ENCODE measurements at regions not wholly inside any gene's neighbourhood (a gene's known extent, or its start where the extent isn't known, plus 50 kb on each side); places are given as distances from the start of the nearest gene placed in this dataset.

DNA sequence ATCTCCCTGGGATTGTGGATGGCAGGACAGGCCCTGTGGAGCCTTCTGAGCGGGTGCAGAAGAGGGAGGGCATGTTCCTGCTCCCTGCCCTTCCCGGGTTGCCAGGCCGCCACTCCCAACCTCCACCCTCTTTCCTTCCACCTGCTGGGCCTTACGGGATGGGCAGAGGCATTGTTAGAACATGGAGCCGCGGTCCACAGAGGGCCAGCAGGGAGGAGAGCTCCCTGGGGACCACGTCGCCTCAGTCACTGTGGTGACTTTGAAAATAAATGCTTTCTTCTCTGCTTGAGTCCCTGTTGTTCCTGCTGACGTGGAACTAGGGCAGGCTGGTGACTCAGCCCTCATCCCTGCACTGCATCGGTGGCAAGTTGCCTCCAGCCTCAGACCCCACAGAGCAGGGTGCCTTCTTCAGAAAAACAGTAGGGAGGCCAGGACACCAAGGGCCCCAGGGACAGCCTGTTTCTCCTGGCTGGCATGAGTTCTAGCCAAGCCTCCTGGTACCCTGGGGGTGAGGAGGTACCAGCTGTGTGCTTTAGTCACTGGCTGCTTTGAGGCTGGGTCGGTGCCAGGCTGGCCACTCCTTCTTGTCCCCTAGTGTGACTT, 224.9 kb downstream of the SEC14L1 start:
- no peak for DNase-seq

DNA sequence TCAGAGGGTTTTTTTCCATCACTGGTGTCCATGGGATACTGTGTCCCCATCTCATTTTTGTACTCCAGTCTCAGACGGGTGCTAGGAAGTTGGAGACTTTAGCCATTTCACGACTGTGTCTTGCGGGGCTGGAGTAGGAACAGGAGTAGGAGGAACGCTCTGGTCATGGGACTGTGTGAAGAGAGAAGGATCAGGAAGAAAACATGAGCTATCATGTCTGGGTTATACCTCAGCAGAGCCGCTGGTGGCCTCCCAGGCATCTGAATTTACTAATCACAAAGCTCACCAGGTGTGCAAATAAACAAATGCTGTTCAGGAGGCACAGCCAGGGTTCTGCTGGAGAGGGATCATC, 225.4 kb downstream of the SEC14L1 start:
- DNase-seq = no peak

DNA sequence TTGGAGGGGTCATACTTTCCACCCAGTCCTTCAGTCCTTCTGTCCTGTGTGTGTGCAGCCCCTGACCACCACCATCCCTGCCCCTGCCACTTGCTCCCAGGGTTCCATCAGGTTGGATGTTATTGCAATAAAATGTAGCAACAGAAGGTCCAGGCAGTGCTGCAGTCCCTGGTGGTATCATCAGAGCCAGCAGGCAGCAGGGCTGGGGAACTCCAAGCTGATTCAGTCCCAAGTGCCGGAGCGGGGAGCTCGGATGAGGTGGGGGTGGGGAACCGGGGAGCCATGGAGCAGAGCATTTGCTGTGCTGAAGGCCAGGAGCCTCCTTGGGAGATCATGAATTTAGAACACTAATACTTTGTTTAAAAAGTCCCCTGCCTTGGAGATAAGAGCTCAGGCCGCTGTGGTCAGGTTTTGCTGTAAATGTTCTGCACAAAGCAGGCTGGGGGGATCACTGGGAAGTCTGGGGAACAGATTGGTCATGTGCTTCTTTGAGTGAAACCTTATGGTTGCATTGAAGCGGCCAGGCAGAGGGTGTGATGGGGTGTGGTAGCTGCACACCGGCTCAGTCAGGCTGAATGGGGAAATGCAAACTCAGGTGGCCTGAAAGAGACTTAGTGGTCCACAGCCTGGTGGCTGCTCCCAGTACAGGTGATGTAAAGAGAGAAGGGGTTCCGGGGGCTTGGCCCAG, 225.9 kb downstream of the SEC14L1 start:
- no peak for DNase-seq

DNA sequence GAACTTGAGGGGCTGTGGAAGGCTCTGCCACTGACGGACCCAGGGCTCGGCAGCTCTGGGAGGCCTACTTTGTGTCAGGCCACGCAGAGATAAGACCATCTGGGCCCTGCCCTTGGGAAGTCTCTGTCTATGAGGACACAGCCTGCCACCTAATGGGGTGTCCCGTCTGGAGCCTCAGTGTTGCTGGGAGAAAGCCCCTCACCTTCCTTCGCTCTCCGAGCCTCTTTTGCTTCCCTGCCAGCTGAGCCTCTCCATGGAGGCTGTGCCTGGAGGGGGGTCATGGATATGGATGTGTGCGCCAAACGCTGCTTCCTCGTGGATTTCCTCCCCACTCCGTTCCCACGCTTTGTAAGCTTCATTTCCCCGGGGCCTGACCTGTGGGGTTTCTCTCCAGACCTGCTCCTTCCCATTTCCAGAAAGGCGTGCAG, 228.8 kb downstream of the SEC14L1 start:
- no peak for DNase-seq

DNA sequence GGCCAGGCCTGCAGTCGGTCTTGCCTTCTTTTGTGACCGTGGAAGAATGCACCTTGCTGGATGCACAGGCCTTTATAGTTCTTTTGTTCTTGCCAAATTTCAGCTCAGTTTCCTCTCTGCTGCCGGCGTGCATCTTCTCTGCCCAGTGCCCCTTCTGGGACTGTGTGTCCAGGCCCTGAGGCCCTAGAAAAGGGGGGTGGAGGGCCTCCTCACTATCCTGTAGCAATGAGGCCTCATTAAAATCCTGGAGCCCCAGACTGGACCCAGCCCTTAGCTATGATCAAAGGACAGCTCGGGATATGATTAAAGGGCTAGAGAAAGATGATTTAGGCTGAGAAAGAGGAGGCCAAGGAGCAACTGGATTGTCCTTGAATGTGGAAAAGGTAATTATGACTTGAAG, 229.8 kb downstream of the SEC14L1 start:
- DNase-seq = no peak

DNA sequence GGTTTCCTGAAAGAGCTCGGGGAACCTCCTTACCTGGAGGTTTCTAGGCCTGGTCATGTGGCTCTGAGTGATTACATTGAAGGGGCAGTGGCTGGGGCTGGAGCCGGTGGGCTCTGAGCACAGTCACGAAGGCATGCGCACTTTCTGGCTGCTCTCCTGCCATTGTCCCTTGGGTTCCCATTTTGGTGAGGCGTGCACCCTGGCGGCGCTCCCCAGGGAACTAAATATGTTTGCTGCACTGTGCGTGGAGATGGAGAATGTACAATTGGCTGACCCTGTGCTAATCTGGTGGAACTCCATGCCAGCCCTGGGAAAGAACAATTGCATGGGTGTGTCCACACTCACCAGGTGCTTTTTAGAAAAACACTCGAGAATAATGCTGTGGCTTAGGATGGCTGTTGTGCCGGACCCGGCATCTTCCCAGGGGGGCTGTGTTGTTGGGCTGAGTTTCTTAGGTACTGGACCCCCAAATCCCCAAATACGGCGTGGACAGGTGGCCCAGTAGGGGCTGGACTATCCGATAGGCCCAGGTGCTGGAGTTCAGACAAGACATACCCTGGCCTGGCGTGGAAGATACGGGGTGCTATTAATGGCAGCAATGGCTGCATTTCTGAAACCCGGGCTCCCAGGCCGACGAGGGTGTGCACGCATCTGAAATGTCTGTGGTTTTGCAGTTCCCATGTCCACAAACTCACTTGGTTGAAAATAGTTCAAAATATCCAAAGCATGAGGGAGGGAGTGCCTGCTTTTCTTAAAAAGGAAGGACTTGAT, 230.5 kb downstream of the SEC14L1 start:
- no peak for DNase-seq

DNA sequence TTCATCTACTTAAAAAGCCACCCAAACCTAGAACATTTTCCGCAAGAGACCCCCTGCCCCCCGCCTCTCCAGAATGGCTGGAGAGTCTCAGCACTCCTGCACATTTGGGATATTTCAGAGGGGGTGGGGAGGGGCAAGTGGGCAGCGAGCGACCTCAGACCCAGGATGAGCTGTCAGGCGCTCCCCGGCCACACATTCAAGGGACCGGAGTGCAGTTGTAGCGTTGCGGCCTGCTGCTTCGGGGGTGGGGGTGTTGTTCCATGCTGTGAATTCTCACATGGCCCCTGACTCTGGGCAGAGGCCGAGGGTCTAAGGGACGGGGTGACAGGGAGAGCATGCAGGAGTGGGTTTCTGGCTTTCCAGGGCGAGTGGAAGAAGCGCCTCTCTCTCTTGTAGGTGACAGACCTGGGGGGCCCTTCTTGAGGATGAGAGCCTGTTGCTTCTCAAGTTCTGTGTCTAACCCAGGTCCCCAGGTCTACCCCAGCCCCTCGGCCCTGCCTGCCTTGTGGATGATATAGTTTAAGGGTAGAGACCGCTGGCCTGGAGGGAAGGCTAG, 231.2 kb downstream of the SEC14L1 start:
- peak in 2 of 6 experiments; percentile 36 to 64 for DNase-seq

DNA sequence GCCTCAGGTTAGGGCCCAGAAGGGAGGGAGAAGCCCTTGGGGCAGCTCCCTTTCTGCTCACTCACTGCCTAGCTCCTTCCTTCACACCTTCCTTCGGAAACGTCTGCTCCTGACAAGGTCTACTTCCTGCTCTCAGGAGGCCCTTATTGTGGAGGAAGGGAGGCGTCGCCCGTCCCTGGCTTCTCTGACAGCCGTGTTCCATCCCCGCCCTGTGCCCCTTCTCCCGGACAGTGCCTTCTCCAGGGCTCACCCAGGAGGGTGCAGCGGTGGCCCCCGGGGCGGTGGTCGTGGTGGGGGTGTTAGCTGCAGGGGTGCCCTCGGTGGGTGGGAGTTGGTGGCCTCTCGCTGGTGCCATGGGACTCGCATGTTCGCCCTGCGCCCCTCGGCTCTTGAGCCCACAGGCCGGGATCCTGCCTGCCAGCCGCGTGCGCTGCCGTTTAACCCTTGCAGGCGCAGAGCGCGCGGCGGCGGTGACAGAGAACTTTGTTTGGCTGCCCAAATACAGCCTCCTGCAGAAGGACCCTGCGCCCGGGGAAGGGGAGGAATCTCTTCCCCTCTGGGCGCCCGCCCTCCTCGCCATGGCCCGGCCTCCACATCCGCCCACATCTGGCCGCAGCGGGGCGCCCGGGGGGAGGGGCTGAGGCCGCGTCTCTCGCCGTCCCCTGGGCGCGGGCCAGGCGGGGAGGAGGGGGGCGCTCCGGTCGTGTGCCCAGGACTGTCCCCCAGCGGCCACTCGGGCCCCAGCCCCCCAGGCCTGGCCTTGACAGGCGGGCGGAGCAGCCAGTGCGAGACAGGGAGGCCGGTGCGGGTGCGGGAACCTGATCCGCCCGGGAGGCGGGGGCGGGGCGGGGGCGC, 231.9 kb downstream of the SEC14L1 start:
- peak; percentile 35 to 76 (median 62) for DNase-seq

DNA sequence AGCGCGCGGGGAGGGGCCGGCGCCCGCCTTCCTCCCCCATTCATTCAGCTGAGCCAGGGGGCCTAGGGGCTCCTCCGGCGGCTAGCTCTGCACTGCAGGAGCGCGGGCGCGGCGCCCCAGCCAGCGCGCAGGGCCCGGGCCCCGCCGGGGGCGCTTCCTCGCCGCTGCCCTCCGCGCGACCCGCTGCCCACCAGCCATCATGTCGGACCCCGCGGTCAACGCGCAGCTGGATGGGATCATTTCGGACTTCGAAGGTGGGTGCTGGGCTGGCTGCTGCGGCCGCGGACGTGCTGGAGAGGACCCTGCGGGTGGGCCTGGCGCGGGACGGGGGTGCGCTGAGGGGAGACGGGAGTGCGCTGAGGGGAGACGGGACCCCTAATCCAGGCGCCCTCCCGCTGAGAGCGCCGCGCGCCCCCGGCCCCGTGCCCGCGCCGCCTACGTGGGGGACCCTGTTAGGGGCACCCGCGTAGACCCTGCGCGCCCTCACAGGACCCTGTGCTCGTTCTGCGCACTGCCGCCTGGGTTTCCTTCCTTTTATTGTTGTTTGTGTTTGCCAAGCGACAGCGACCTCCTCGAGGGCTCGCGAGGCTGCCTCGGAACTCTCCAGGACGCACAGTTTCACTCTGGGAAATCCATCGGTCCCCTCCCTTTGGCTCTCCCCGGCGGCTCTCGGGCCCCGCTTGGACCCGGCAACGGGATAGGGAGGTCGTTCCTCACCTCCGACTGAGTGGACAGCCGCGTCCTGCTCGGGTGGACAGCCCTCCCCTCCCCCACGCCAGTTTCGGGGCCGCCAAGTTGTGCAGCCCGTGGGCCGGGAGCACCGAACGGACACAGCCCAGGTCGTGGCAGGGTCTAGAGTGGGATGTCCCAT, 232.8 kb downstream of the SEC14L1 start:
- peak in 5 of 6 experiments; percentile 21 to 63 (median 46) for DNase-seq

DNA sequence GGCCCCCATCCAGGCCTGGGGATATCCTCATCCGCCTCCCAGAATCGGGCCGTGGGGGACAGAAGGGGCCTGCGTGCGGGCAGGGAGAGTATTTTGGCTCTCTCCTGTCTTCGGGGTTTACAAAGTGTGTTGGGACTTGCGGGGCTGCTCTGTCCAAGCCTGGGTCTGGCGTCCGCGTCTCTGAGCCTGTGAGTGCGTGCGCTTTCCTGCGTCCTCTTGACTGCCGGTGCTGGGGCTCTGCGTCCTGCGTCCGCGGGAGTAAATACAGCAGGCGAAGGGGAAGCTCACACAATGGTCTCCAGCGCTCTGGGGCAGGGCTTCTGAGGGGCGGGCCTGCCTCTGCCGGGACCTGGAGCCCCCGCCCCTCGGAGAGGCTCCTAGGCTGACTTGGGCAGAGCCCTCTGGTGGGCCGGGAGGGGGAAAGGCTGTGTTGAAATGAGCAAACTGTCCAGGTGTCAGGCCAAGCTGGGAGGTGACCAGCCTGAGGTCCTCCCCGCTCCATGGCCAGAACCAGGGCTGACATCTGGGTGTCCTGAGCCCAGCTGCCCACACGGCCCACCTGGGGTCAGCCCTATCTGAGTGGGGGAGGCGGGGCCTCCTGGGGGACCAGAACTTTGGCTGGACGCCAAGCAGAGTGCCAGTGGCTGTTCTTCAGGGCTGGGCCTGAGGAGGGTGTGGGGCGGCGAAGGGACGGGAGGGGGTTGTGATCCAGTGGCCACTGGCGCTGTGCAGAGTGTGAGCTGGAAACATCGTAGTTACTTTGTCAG, 233.6 kb downstream of the SEC14L1 start:
- peak; percentile 53 to 74 (median 64) for DNase-seq

DNA sequence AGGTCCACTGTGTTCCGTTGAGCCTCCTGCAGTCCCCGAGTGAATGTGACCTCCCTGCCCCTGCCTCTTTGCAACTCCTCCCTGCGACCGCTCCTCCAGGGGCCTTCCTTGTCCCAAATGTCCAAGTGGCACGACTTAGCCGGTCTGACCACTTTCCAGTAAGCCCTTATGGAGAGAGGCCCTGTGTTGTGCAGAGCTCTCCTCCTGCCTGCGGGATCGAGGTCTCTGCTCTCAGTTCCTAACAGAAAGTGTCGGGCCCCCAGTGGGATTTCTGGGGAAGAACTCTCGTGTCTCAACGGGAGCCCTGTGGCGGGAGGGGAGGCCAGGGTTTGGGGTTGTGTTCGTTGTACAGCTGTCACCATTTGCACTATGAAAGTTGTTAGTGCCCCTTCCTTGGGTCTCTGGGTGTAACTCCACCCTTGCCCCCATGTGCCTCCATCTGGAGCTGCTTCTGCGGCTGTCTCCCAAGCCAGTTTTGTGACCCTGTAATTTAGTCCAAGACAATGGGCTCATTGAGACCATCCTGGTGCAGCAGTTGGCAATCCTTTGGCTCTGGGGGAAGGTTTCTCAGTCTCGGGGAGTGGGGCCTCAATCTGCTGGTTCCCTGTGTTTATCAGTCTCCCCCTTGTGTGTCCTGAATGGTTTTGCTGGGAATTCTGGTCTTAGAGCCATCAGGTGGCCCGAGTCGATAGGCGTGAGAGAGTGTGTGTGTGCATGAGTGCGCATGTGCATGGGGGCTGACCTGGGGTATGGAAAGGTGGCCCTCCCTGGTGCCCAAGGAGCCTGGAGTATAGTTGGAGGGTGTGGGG, 234.5 kb downstream of the SEC14L1 start:
- no peak for DNase-seq

DNA sequence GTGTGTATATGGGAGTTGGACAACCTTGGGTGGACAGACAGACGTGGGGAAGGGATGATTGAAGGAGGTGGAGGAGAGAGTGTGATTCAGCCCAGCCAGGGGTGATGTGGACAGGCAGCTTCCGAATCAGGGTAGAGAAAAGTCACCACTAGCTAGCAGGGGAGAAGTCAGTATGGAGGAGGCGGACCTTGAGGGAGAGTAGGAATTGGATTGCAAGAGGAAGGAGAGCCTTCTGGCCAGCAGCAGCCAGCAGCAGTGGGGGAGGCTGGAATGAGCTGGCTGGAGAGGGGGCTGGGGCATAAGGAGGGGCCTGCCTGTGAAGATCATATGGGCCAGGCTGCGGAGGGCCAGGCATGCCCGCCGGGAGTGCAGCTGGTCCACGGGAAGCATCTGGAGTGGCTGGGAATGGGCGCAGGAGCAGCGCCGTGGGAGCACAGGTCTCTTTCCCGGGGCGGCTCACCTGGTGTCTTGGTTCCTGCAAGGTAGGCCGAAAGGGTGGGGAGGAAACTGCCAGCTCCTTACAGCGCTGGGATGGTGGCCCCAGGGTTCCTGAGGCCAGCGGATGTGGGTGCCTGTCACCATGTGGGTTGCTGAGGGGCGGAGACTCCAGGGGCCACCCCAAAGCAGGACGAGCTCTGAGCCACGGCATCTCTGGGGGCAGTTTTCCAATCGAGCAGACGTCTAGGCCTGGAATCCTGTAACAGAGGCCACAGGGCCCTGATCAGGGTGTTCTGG, 235.3 kb downstream of the SEC14L1 start:
- DNase-seq = peak; percentile 32 to 74 (median 60)

DNA sequence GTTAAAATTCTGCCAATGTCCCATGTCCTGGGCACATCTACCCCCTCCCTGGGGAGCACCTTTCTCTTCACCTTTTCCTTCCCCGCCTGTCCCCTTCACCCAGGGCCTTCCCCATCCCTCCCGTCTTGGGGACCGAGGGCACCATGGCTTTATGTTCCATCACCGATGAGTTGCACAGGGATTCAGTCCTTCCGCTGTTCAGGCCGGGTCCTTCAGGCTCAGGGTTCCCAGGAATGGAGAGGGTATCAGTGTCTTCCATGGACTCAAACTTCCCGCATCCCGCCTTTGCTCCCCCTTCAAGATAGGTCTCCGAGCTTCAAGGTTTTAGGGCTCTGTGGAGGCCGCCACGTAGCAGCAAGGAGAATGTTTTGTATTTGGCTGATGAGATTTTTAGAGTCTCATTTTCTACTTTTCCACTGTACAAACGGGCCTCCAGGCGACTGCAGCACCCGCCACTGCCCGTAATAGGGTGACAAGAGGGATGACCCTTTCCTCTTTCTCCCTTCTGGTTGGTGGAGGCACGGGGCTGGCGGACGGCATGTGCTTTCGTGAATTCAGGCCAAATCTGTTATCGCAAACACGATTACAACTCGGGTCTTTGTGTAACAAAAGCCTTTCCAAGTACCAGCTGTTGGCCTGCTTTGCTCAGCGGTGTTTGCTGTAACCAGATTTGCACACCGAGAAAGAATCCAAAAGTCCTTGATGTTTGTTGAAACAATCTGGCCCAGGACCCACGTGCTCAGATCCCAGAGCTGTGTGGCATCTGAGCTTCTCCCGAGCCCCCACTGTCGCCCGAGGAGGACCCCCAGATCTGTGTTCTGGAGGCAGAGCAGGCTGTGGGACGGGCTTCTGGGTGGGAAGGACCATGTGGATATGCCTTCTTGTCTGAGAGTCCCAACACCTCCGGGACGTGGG, 236.3 kb downstream of the SEC14L1 start:
- DNase-seq = no peak

DNA sequence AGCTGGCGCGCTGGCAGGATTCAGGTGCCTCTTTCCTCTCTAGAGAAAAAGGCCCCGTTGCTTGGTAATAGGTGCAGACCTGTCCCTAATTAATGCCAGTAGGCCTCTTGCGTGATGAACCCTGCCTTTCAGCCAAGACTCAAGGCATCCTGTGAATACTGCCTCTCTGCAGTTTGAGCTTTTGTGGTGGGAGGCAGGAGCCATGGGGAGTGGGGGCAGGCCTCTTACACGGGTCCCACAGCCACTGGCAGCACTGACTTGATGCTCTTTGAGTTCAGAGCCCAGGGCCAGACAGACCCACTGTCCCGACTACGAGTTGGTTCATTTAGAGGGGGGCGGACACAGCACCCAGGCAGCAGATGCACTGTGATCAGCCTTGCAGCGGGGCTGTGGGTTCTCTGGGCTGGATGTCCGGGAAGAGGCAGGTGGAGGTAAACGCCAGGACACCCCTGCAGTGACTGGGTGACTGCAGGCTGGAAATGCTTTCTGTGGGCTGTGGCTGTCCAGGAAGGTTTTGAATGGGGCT, 237.0 kb downstream of the SEC14L1 start:
- DNase-seq = no peak

DNA sequence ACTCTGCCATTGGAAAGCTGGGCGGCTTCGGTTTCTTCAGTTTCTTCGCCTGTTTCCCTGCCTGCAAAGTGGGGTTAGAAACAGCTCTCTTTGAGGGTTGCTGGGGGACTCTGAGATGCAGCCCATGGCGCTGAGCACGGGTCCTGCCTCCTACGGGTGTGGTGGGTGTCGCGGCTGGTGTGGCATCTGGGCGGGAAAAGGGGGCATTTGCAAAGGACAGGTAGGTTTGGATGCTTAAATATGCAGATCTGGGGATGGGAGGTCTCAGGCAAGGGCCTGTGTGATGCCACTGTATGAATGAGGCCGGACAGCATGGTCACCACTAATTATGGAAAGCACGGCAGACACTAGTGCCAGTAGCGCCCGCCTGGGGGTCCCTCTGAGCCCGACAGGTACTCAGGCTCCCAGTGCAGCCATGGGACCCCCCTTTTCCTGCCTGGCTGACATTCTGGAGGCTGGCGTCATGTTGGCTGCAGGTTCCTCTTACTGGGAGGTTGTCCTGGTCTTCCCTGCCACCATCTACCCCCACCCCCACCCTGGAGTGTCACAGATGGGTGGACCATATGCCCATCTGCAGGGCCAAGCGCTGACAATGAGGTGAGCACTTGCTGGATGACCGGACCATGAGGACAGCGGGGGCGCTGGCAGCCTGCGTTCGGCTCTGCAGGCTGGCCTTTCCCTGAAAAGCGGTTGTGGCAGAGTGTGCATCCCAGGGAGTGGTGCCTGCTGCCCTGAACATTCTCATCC, 237.7 kb downstream of the SEC14L1 start:
- no peak for DNase-seq

DNA sequence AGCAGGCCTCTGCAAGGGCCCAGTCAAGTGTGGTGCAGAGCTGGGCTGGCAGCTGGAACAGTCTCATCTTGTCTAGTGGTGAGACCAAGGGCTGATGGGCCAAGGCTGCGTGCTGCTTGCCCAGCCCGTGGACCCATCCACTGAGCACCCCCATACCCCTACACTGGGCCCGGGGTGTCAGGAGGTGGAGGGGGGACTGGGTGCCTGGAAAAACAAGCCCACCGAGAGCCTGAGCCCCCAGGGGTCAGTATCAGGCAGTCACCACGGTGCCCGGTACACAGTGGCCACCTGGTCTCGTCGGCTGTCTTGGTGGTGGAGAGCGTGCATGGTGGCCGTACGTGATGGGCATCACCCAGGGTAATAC, 238.3 kb downstream of the SEC14L1 start:
- DNase-seq = no peak

DNA sequence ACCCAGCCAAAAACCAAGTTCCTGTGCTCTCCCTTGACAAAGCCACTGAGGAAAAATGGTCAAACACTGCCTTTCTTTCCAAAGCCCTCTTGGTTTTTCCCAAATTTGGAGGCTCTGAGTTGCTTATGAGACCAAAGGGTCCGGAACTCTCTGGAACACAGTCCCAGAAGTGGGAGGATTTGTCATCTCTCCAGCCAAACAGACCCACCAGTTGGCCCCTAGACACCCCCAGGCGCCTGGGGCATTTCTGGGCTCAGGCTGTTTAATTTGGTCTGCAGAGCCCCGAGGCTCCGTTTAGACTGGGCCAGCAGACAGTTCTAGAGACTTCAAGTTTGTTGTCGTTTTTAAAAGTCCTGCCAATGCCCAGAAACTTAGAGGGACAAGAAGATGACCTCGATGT, 239.1 kb downstream of the SEC14L1 start:
- DNase-seq = no peak

Data from stimulated activated naive CD4-positive, alpha-beta T cell (primary cell).